Stomach (tissue), 8 donors: ENCODE measurements at regions not wholly inside any gene's neighbourhood (a gene's known extent, or its start where the extent isn't known, plus 50 kb on each side); places are given as distances from the start of the nearest gene placed in this dataset.
A peak's percentile ranks its signal among the peaks of the same experiment; 100 is the strongest.

ENCODE experiments used
- DNase-seq, 2 donors: peaks; one replicate each; pipeline versions ENCODE4 v3.0.0 to v3.0.0-alpha.2; 2013 to 2019
- H3K27ac ChIP-seq, 5 donors: fragments of 200-600 bp in 4 of 5; sonication (generic) in 4 of 5; one replicate each; pipeline ENCODE4 v1.5.1; 2013 to 2019; ENCODE audit warnings: mild to moderate bottlenecking in 1 of 5, moderate library complexity in 1 of 5
- H3K27me3 ChIP-seq, 3 donors: fragments of 200-600 bp; sonication (generic); one replicate each; pipeline ENCODE4 v1.5.1; 2017 to 2019; ENCODE audit warnings: mixed run types in 1 of 3
- H3K36me3 ChIP-seq, 4 donors: fragments of 200-600 bp; sonication (generic); 1 replicate in 3 of 4; 2 replicates in 1 of 4; pipeline ENCODE4 v1.5.1; 2016 to 2019
- H3K4me1 ChIP-seq, 4 donors: fragments of 200-600 bp; sonication (generic); one replicate each; pipeline ENCODE4 v1.5.1; 2016 to 2019
- H3K4me3 ChIP-seq, 4 donors: fragments of 200-600 bp; sonication (generic) in 3 of 4; one replicate each; pipeline ENCODE4 v1.5.1; 2016 to 2019; ENCODE audit warnings: mild to moderate bottlenecking in 1 of 4
- H3K9me3 ChIP-seq, 4 donors: fragments of 200-600 bp; sonication (generic); one replicate each; pipeline ENCODE4 v1.5.1; 2016 to 2019
- CTCF ChIP-seq, 7 experiments: fragments of 450-650 bp in 4 of 7; fragments of 200-600 bp in 3 of 7; sonication (generic) in 3 of 7; IDR thresholded peaks; one replicate each; pipeline ENCODE4 v1.5.1; 2016 to 2019; ENCODE audit warnings: antibody characterized with exemption in 7 of 7, control low read depth in 2 of 7, mild to moderate bottlenecking in 1 of 7
- EP300 ChIP-seq: sonication (generic); formaldehyde crosslinking; IDR thresholded peaks from one replicate; pipeline ENCODE4 v1.6.1; 2017; ENCODE audit warnings: antibody characterized with exemption
- POLR2A ChIP-seq, 4 donors: fragments of 450-650 bp; IDR thresholded peaks; one replicate each; pipeline ENCODE4 v1.6.1; 2016; ENCODE audit warnings: antibody characterized with exemption in 4 of 4, control low read depth in 2 of 4, mild to moderate bottlenecking in 1 of 4, moderate library complexity in 1 of 4
- POLR2AphosphoS5 ChIP-seq, 3 donors: sonication (generic); formaldehyde crosslinking; IDR thresholded peaks; one replicate each; pipeline ENCODE4 v1.6.1; 2016; ENCODE audit warnings: antibody characterized with exemption in 3 of 3
- WGBS, 5 donors: extraction: QIAGEN DNeasy Blood & Tissue Kit in 3 of 5; methylation state at CpG; one replicate each; pipeline versions ENCODE4 v1.1.5 to v1.1.7; 2013 to 2018; 5-methylcytosine and 5-hydroxymethylcytosine counted together
- intact Hi-C: fragments of 100-400 bp; cut with DNase I; formaldehyde crosslinking; loops from one replicate; pipeline ENCODE4 v1.15.1; 2023; ENCODE audit warnings: low total_unique reads
- donor health status: healthy with polysubstance abuse.
- donor health status: Bipolar disorder and iron deficiency.
- donor health status: healthy.

- Histone ChIP-seq H3K27ac (no peak overlapping the region), H3K4me3 (no peak overlapping the region), H3K27me3 (no peaks in the 10 kb centered on the region), H3K9me3 (peaks cover 0 to 47% (median 18%) of the 10 kb centered on the region in 4 donors), H3K36me3 (no peaks in the 10 kb centered on the region), H3K4me1 (no peaks in the 10 kb centered on the region)
- WGBS, 5 donors, result 44 to 69% (median 51%) methylated on average over 2 to 3 of the region's 3 CpGs
- no peak for TF ChIP-seq EP300
- TF ChIP-seq CTCF (IDR thresholded peaks at IDR 0.05), result no peak
- no peak for TF ChIP-seq POLR2A (IDR thresholded peaks at IDR 0.05)
- TF ChIP-seq POLR2AphosphoS5 (IDR thresholded peaks at IDR 0.05), result no peak
- DNase-seq, result peak in 1 of 2 donors; percentile 63
- intact Hi-C loops, result no loop called here
Observed at GRCh38 chr1:80594013-80594412, 1206.7 kb upstream of the ADGRL2 start.

- Histone ChIP-seq H3K4me1 (no peaks in the 10 kb centered on the region), H3K27ac (no peak overlapping the region), H3K27me3 (no peaks in the 10 kb centered on the region), H3K4me3 (no peak overlapping the region), H3K9me3 (peaks cover 0 to 40% (median 18%) of the 10 kb centered on the region in 4 donors), H3K36me3 (no peaks in the 10 kb centered on the region)
- no peak for TF ChIP-seq EP300
- no peak for TF ChIP-seq POLR2AphosphoS5 (IDR thresholded peaks at IDR 0.05)
- TF ChIP-seq CTCF (IDR thresholded peaks at IDR 0.05), result no peak
- TF ChIP-seq POLR2A (IDR thresholded peaks at IDR 0.05), result no peak
- WGBS, 5 donors, result 85 to 93% (median 91%) methylated on average over 4 of the region's 4 CpGs
- intact Hi-C loops, result no loop called here
- no peak for DNase-seq
Observed at GRCh38 chr1:80593197-80593596, 1207.5 kb upstream of the ADGRL2 start.

- Histone ChIP-seq H3K4me1 (no peaks in the 10 kb centered on the region), H3K27ac (no peak overlapping the region), H3K4me3 (no peak overlapping the region), H3K27me3 (no peaks in the 10 kb centered on the region), H3K36me3 (no peaks in the 10 kb centered on the region), H3K9me3 (peaks cover 0 to 16% (median 7%) of the 10 kb centered on the region in 4 donors)
- DNase-seq, result no peak
- TF ChIP-seq CTCF (IDR thresholded peaks at IDR 0.05), result no peak
- TF ChIP-seq POLR2A (IDR thresholded peaks at IDR 0.05), result no peak
- no peak for TF ChIP-seq EP300
- no peak for TF ChIP-seq POLR2AphosphoS5 (IDR thresholded peaks at IDR 0.05)
- 65 to 86% (median 78%) methylated on average over 4 of the region's 4 CpGs for WGBS, 5 donors
- intact Hi-C loops, result no loop called here
Observed at GRCh38 chr1:80582980-80583379, 1217.8 kb upstream of the ADGRL2 start.

- no peak for DNase-seq
- no peaks in the 10 kb centered on the region for H3K4me1 ChIP-seq
- intact Hi-C loops, result no loop called here
- H3K36me3 ChIP-seq, result no peaks in the 10 kb centered on the region
- H3K4me3 ChIP-seq, result no peak overlapping the region
- 85 to 94% (median 90%) methylated on average over 1 of the region's 1 CpG for WGBS, 5 donors
- no peaks in the 10 kb centered on the region for H3K27me3 ChIP-seq
- TF ChIP-seq CTCF (IDR thresholded peaks at IDR 0.05), result no peak
- no peak for TF ChIP-seq EP300
- TF ChIP-seq POLR2A (IDR thresholded peaks at IDR 0.05), result no peak
- no peak for TF ChIP-seq POLR2AphosphoS5 (IDR thresholded peaks at IDR 0.05)
- peaks cover 0 to 12% (median 6%) of the 10 kb centered on the region in 4 donors for H3K9me3 ChIP-seq
- H3K27ac ChIP-seq, result no peak overlapping the region
Observed at GRCh38 chr1:80579055-80579454, 1221.7 kb upstream of the ADGRL2 start.
